NCI-H2171 treated with DMSO at 0.1 percent for 48 hours (cell line): ENCODE measurements at regions not wholly inside any gene's neighbourhood (a gene's known extent, or its start where the extent isn't known, plus 50 kb on each side); places are given as distances from the start of the nearest gene placed in this dataset.
A peak's percentile ranks its signal among the peaks of the same experiment; 100 is the strongest.

ENCODE experiments used
- DNase-seq: peaks from one replicate; lab custom pipeline; 2025; lab: John Stamatoyannopoulos, UW

- no peak for DNase-seq
Measured at GRCh38 chr6:139577124-139577762, 202.8 kb upstream of the CITED2 start.

- DNase-seq, result no peak
Measured at GRCh38 chr6:139572001-139572400, 197.6 kb upstream of the CITED2 start.

DNA sequence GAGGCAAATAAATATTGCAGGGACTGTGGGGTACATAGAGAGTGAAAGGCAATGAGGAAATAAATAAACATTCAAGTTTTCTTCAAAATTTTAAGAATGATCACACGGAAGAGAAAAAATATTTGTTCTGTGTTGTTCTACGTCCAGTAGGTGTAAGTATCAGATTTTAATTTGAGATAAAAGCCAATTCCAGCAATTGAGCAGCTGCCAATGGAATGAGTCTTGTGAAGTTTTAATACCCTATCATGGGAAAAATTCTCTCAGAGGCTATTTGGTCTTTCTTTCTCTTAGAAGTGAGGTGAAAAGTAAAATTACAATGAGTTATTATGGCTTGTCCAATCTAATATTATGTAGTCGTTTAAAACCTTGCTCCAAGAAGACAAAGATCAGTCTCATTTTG is 195.7 kb upstream of the CITED2 start:
- no peak for DNase-seq

- no peak for DNase-seq
Measured at GRCh38 chr6:139569566-139569965, 195.1 kb upstream of the CITED2 start.

DNA sequence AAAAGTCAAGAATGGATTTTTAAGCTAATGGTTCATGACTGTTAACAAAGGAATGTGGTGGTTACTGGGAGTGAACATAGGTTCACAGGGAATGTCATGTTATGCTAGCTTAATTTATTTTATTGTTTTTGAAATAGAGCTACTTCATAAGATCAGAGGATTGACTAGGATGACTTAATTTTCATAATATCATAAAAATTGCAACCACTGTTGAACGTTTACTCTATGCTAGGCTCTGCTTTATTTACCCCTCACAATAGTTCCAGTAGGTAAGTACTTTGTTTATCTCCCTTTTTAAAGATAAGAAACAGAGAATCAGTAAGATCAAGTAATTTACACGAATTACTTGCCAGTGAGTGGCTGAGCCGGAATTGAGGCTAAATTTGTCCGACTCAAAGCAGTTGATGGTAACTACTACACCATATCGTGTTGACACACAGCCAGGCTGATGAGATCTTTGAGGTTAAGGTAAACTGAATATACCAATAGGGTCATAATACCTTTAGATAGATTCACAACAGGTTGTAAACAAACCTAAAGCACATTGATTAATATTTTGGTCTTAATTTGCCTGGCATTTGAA is 194.6 kb upstream of the CITED2 start:
- no peak for DNase-seq

- no peak for DNase-seq
Measured at GRCh38 chr6:139568151-139568955, 193.9 kb upstream of the CITED2 start.

GRCh38 chr6:139567095-139567494 is 192.6 kb upstream of the CITED2 start:
- DNase-seq, result no peak

GRCh38 chr6:139565591-139565990 is 191.1 kb upstream of the CITED2 start:
- no peak for DNase-seq

DNA sequence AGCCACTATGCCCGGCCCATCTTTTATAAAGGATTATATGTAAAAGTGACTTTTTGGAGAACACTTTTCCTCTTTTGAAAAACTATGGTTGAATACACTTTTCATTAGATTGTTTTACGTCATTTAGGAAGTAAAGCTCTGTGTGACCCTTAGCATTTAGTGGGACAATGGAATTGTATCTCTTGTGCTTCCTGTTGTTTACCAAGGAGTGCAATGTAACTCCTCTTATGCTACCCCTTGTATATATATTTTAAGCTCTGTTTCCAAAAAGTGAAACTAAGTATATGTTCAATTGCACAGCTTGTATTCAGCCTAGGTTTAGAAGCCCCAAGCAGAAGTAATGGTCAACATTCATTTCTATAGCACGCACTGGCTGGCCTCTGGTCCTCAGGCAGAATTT is 183.1 kb upstream of the CITED2 start:
- no peak for DNase-seq

- DNase-seq, result no peak
Measured at GRCh38 chr6:139556532-139556931, 182.1 kb upstream of the CITED2 start.

DNA sequence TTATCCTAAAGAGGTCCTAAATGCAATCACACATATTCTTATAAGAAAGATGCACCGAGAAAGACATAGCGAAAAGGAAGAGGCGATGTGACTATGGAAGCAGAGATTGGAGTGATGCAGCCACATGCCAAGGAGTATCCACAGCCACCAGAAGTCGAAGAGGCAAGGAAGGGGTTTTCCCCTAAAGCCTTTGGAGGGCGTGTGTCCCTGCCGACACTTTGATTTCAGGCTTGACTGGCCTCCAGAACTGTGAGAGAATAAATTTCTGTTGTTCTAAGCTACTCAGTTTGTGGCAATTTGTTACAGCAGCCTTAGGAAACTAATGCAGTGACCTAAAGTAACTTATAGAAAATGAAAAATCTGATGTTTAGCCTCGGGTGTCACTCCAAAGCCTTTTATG is 179.5 kb upstream of the CITED2 start:
- DNase-seq, result no peak

DNA sequence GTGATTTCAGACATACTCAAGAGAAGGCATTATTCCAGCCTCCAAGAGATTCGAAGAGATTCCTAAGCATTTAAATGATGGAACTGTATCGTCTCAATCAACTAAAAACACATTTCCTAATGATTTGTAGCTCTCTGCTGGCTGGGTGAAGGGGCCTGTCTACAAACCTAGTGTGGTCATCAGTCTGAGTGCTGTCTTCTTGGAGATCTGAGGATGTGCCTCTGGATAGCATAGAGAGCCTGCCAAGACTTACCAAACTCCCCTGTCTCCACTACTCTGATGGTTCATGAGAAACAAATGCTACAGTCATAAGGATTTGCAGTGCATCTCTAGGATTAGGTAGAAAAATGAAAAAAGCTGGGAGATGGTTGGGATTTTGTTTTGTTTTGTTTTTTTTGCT is 176.9 kb upstream of the CITED2 start:
- DNase-seq, result no peak

- DNase-seq, result peak; percentile 36
Measured at GRCh38 chr6:139550361-139550760, 175.9 kb upstream of the CITED2 start.

DNA sequence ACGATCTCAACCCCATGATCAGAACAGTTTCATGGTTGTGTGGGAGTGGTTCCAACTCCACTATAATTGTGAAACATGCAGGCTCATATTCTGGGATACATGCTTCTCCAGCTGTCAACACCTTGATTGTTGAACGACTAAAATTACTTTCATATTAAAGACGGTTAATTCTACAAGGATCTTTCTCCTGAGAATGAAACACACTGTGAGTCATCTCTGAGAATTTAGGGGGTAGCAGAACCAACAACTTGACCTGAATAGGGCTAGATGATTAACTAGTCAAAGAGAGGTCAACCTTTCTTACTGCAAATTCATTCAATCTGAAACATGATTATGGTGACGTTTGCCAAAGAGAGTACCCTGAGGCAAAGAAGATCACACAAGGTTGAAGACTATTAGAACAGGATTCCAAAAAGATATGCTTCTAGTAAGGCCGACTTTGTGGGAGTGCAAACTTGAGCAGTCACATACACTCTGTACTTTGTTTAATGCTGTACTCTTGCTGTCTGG is 175.2 kb upstream of the CITED2 start:
- no peak for DNase-seq

- no peak for DNase-seq
Measured at GRCh38 chr6:139547804-139548203, 173.4 kb upstream of the CITED2 start.

DNA sequence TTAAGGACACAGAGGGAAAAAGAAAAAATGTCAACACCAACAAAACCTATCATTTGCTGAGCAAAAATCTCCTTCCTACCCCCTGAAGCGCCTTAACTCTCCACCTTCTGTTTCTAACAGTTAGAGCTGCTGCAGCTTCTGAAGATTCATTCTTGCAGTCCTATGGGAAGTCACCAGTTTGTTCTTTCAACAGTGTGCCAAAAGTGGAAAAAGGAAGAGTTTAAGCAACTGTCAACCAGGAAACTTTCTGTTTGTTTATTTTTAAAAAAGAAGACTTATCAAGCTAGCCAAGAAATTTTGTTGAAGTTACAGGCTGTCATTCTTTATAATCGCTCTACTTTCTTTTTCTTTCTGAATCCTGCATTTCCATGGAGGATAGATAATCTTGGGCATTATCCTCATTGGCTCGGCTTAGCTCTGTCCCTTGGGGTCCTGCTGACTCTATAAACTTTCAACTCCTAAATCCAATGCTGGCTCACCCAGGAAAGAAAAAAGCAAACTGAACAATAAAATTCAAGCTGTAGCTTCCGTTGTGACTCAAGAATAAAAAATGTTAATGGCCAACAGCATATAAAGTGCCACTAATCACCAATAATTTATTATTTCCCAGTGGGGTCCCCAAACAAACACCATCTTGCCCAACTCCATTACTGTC is 172.8 kb upstream of the CITED2 start:
- DNase-seq, result no peak

DNA sequence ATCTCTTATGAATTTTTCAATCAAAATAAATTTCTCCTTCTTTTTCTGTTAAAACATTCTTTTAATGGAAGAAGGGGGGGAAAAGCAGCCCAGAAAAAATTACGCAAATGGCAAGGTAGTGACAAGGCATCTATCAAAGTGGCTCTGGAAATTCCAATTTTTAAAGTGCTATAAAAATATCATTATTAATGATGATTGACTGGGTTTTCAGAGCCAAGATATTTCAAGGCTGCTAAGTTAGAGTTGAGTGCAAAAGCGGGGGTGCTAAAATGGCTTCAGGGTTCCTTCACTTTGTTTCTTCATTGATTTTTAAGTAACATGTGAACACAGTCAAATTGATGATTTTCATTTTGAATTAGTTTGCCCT is 171.6 kb upstream of the CITED2 start:
- no peak for DNase-seq

- no peak for DNase-seq
Measured at GRCh38 chr6:139545206-139546105, 171.0 kb upstream of the CITED2 start.

GRCh38 chr6:139544701-139545057 is 170.2 kb upstream of the CITED2 start:
- DNase-seq, result no peak

GRCh38 chr6:139542351-139542750 is 167.9 kb upstream of the CITED2 start:
- DNase-seq, result no peak

DNA sequence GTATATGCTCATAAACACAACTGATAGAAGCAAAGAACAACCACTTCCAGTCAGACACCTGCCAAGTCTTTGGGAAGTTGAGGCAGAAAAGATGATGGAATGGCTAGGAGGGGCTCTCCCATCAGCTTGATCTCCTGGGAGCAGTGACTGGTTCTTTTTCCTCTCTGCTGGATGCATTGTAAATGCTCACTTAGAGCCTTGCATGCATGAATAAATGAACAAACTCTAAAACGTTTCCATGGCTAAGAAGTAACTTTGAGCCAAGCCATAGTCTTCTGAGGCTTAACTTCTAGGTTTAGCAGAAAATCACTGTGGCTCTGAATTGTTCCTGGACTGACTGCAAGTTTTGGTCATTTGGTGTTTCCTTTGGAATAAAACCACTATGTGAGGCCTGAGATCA is 166.4 kb upstream of the CITED2 start:
- no peak for DNase-seq

GRCh38 chr6:139540276-139540675 is 165.8 kb upstream of the CITED2 start:
- no peak for DNase-seq
